ENCODE measurements at regions not wholly inside any gene's neighbourhood (a gene's known extent, or its start where the extent isn't known, plus 50 kb on each side); places are given as distances from the start of the nearest gene placed in this dataset.
"Not testable (repeated sequence)": the region's sequence is repeated elsewhere in the genome, so short reads cannot be mapped to it uniquely, and the experiment has no call there.

DNA sequence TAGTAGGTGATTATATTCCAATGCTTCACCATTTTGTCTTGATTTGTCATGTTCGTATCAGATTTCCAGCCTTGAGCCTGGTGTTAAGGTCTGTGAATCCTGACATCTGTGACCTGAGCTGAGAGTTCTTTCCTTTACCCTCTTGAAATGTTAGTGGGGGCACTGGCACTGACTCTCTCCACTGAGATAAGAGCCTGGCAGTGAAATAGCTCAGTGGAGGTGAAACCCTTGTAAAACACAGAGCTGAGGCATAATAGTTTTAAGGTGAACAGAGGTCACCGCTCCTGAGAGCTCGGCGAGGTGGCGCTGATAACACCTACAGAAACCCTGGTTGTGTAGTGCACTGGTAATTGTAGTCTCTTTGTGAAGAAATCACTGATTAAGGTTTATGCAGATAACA, 748.2 kb downstream of the DIAPH3 start:
- DNase-seq, result no peak
- ATAC-seq, result no peak

- DNase-seq, result no peak
- ATAC-seq, result no peak
These were observed 747.2 kb downstream of the DIAPH3 start for GRCh38 chr13:59416561-59416960.

DNA sequence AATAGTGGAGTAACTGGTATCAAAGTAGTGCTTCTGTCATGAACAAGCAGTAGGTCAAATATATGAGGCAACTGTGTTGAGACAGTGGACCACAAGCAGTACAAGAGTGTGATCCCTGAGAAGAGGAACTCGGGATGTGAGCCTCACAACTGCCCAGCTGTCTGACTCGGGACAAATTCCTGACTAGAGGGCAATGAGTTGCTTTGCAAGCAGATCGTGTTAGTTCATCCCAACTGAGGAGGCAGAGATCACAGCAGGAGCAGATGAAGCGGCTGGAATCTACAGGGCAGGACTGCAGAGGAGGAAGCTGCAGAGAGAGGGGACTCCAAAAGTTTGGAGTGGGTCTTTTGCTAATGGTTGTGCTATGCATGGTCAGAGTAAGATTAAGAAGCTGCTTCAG, 741.1 kb downstream of the DIAPH3 start:
- no peak for DNase-seq
- ATAC-seq, result no peak

DNA sequence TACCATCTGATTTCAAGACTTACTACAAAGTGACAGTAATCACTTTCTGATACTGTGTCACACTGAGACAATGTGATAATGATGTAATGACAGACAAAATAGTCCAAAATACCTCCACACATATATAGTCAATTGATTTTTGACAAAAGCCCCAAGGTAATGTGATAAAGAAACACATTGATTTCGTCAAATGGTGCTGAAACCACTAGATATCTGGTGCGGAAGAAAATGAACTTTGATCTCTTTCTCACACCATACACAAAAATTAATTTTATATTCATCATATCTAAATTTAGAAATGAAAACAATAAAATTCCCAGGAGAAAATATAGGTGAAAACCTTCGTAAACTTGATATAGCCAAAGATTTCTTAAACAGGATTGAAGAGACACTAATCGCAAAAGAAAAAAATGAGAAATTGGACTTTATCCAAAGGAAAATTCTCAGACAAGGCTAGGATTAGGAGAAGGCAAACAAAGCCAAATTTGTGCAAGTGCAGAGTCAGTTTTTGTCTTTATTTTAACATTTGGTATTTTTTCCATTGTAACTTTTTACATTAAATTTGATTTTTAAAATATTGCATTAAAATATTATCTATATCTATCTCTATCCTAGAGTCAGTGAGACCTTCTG, 739.9 kb downstream of the DIAPH3 start:
- DNase-seq (no peak), ATAC-seq (no peak)

- DNase-seq (no peak), ATAC-seq (no peak)
These were observed 739.1 kb downstream of the DIAPH3 start for GRCh38 chr13:59424661-59425060.

DNA sequence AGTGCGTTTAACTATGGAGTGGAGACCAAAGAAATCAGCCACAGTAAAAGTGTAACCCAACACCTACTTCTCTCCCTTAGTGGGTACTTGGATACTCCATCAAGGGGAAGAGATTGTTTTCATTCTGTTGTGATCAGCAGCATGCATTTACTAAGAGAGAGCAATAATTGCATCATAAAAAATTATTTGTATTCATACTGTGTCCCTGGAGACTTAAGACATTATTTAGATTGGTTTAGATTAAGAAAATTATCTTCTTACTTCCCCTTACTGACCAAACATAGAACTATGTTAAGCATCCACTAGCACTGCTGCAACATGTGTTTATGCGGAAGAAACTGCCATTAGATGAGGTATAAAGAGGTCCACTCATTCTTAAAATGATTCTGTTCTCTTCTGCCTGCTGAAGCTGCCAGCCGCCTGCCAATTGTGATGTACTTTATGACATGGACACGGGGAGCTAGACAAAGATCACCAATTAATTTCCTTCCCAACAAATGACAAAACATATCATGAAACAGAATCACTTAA, 738.5 kb downstream of the DIAPH3 start:
- ATAC-seq (no peak), DNase-seq (no peak)

DNA sequence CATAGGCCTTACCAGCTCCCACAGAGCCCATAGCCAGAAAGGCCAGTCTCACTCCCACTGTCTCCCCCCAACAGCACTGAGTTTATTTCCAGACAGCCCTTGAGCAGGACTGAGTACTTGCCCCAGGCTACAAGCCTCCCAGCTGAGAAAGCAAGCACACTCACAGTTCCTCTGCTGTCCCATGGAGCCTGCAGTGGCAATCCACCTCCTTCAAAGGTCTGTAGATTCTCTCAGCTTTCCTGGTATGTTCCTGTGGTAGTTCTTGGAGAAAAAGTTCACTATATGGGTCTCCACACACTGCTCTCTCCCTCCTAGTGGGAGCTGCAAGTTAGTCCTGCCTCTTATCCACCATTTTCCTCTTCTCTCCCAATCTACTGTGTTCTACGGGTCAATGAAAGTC, 728.7 kb downstream of the DIAPH3 start:
- ATAC-seq (no peak), DNase-seq (no peak)

DNA sequence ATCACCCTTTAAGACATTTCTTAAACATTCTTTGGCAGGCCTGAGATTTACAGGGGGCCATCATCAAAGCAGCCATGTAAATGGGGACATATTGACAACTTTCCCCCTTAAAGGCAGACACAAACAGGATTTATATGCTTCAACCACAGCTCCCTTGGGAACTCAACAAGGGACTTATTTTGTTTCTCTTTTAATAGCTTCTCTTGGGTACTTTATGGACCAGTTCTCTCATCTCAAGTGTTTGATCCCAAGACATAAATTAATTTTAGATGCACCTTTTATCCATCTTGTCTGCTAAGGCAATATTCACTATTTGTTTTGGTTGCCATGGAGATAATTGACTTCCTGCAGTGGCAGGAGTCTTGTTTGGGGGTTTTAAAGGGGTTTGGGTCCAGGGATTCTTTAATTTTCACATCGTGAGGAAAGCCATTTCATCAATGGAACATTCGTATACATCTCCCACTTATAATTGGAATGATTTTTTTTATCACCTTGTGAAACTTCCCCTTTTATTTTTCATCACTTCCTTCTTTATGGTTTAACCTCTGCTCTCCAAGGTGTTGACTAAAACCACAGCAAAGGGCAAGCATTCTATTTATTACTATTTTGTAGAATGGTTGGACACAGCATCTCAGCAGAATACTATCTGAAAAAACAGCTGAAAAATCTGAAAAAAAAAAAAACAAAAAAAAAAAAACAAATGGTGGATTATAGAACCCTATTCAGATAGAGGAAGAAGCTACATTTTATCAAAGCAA, 726.0 kb downstream of the DIAPH3 start:
- no peak for ATAC-seq
- no peak for DNase-seq

DNA sequence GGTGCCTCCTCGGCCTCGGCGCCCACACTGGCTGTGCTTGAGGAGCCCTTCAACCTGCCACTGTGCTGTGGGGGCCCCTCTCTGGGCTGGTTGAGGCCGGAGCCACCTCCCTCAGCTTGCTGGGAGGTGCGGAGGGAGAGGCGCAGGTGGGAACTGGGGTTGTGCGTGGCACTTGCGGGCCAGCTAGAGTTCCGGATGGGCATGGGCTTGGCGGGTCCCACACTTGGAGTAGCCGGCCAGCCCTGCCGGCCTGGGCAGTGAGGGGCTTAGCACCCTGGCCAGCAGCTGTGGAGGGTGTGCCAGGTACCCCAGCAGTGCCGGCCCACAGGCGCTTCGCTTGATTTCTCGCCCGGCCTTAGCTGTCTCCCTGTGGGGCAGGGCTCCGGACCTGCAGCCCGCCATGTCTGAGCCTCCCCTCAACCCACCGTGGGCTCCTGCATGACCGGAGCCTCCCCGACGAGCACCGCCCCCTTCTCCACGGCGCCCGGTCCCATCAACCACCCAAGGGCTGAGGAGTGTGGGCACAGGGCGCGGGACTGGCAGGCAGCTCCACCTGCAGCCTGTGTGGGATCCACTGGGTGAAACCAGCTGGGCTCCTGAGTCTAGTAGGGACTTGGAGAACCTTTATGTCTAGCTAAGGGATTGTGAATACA, 723.8 kb downstream of the DIAPH3 start:
- no peak for DNase-seq
- ATAC-seq, result no peak

DNA sequence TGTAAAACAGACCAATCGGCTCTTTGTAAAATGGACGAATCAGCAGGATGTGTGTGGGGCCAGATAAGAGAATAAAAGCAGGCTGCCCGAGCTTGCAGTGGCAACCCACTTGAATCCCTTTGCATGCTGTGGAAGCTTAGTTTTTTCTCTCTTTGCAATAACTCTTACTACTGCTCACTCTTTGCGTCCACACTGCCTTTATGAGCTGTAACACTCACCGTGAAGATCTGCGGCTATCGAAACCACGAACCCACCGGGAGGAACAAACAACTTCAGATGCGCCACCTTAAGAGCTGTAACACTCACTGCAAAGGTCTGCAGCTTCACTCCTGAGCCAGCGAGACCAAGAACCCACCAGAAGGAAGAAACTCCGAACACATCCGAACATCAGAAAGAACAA, 722.7 kb downstream of the DIAPH3 start:
- DNase-seq, ATAC-seq: not testable (repeated sequence)

DNA sequence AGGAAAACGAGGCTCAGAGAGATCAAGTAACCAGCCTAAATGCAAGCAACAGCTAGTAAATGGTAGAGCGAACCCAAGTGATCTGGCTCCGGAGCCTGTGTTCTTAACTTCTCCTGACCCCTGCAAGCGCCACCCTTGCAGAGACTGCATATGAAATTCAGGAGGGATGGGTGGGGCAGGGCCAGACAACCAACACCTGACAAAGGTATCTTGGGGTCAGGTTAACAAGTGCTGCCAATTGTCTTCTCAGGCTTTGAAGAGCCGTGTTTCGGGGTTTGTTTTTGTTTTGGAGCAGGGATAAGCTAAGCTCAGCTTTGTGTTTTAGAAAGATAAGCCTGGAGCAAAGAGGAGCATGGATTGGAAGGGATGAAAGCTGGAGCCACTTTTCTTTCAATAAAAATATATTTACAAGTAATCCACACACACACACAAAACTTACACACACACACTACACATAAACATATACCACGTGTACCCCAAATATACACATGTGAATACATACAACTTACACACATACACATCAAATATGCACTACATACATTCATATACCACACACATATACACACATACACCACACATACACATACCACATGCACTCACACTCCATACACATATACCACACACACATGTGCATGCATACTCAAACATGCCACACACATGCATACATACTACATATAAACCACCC, 722.0 kb downstream of the DIAPH3 start:
- DNase-seq (no peak), ATAC-seq (no peak)

GRCh38 chr13:59442461-59442860, 721.3 kb downstream of the DIAPH3 start:
- ATAC-seq, result no peak

DNA sequence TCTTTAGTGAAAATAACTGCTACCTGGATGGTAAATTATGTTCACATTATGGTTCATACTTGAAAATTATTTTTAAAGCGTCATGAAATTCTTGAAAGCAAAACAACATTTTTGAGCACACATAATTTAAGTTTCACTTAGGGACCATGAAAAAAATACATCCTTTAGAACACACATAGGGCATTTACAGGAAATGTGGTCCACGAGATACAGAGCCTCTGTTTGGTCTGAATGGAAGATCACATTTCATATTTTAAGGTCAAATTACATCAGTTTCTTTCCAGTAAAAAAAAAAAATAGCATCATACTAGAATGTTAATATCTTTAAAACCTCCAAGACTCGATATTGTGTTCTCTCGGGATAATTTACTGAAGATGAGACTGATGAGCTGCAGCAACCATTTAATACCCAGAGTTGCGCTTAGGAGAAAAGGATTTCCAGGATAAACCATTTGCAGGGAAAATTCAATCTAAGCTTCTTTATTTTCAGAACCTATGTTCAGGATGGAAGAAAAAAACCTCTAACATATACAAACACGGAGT, 720.7 kb downstream of the DIAPH3 start:
- ATAC-seq, result no peak
- no peak for DNase-seq

More at GRCh38 chr13:59442461-59442860, 721.3 kb downstream of the DIAPH3 start:
- DNase-seq, result no peak

GRCh38 chr13:59444210-59444857, 719.4 kb downstream of the DIAPH3 start:
- ATAC-seq, result no peak
- no peak for DNase-seq

- DNase-seq (no peak), ATAC-seq (no peak)
These were observed 717.9 kb downstream of the DIAPH3 start for GRCh38 chr13:59445812-59446211.

DNA sequence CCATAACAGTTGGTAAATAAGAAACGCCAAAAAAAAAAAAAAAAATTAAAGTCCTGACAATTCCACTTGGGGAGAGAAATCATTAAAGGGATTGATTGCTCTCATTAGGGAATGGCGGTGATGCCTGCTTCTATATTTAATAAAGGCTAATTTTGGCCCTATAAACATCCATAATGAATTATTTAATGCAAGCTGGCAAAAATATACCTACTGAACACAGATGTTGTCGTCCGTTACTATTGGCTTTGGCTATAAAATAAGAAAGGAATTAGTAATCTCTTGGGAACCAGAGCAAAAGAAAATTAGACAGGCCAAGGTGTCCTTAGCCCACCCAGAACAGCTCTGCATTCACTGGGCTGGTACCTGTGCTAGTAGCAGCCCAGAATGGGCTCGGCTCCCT, 717.3 kb downstream of the DIAPH3 start:
- no peak for DNase-seq
- no peak for ATAC-seq

- DNase-seq, result no peak
These were observed 716.7 kb downstream of the DIAPH3 start for GRCh38 chr13:59447031-59447430.

DNA sequence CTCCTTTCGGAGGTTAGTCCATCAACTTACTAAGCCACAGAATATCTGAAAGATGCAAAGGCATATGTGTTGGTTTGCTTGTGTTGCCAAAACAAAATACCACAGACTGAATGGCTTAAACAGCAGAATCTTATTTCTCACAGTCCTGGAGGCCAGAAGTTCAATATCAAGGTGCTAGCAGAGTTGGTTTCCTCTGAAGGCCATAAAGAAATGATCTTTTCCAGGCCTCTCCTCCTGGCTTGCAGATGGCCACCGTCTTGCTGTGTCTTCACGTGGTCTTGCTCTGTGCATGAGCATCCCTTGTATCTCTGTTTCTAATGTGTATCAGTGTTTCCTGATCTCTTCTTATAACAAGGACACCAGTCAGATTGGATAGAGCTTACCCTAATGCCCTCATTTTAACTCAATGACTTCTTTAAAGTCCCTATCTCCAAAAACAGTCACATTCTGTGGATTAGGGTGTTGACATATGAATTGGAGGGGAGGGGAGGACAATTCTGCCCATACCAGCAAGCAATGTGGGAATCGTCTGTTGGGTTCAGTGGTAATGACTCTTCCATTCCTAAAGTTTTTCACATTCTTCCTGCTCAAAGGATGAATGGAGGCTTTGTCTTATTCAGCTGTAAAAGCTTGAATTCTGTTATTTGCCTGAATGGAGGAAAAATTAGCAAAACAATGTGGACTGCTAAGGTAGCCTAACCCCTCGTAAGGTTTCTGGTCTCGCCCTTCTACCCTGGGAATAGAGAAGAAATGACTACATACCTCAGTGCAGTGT, 715.7 kb downstream of the DIAPH3 start:
- no peak for ATAC-seq
- DNase-seq, result no peak

More at GRCh38 chr13:59447031-59447430, 716.7 kb downstream of the DIAPH3 start:
- ATAC-seq, result no peak

DNA sequence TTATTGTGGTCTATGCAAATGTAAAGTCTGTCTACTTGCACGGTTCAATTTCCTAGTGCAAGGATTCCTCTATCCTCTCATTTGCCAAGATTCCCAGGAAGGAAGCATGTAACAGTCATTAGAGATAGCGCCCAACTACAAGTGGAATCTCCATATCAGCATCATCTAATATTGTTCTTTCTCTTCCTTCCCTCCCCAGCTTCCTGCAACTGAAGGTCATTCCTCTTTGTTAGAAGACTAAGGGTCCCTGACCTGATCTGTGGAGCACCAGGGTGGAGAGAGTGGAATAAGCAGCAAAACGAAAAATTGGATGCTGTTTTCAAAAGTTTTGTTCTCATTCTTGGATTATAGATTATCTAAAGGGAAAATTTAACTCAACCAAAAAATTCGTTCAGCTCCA, 714.0 kb downstream of the DIAPH3 start:
- ATAC-seq (no peak), DNase-seq (no peak)

- ATAC-seq, result no peak
- DNase-seq, result no peak
These were observed 713.5 kb downstream of the DIAPH3 start for GRCh38 chr13:59450229-59450628.

- ATAC-seq (no peak), DNase-seq (no peak)
These were observed 712.5 kb downstream of the DIAPH3 start for GRCh38 chr13:59451236-59451635.

Measured in stimulated activated naive CD8-positive, alpha-beta T cell treated with anti-CD3 and anti-CD28 coated beads, Interleukin-15, Interleukin-2, amounts not matched to agents 100 U/mL and 50 U/mL, for 24 hours (primary cell).